Pons (tissue), 1 donor: ENCODE measurements at regions not wholly inside any gene's neighbourhood (a gene's known extent, or its start where the extent isn't known, plus 50 kb on each side); places are given as distances from the start of the nearest gene placed in this dataset.
"Not testable (repeated sequence)": the region's sequence is repeated elsewhere in the genome, so short reads cannot be mapped to it uniquely, and the experiment has no call there.

Source experiments
- DNase-seq: peaks from one replicate; pipeline ENCODE4 v3.0.0-alpha.2; 2016; ENCODE audit warnings: low spot score

GRCh38 chr15:62324382-62324781, 159.3 kb upstream of the C2CD4B start:
- no peak for DNase-seq

GRCh38 chr15:62325597-62325996, 160.5 kb upstream of the C2CD4B start:
- no peak for DNase-seq

GRCh38 chr15:62326460-62327011, 161.5 kb upstream of the C2CD4B start:
- no peak for DNase-seq

GRCh38 chr15:62327406-62327805, 162.3 kb upstream of the C2CD4B start:
- no peak for DNase-seq

GRCh38 chr15:62332472-62332871, 167.4 kb upstream of the C2CD4B start:
- DNase-seq = not testable (repeated sequence)

GRCh38 chr15:62334536-62334935, 169.5 kb upstream of the C2CD4B start:
- no peak for DNase-seq

GRCh38 chr15:62337934-62338333, 172.8 kb upstream of the C2CD4B start:
- DNase-seq = no peak

GRCh38 chr15:62338497-62338896, 173.4 kb upstream of the C2CD4B start:
- no peak for DNase-seq

- no peak for DNase-seq
Observed at GRCh38 chr15:62342959-62343358, 177.9 kb upstream of the C2CD4B start.

- DNase-seq = no peak
Observed at GRCh38 chr15:62343397-62343796, 178.3 kb upstream of the C2CD4B start.

GRCh38 chr15:62344806-62345539, 179.9 kb upstream of the C2CD4B start:
- peak; percentile 14 for DNase-seq

GRCh38 chr15:62346168-62346567, 181.1 kb upstream of the C2CD4B start:
- no peak for DNase-seq

GRCh38 chr15:62348118-62348517, 183.0 kb upstream of the C2CD4B start:
- DNase-seq = peak; percentile 10

- DNase-seq = no peak
Observed at GRCh38 chr15:62348623-62349022, 183.5 kb upstream of the C2CD4B start.

GRCh38 chr15:62352817-62353216, 187.7 kb upstream of the C2CD4B start:
- no peak for DNase-seq

- no peak for DNase-seq
Observed at GRCh38 chr15:62357431-62357830, 192.3 kb upstream of the C2CD4B start.

- no peak for DNase-seq
Observed at GRCh38 chr15:62359416-62359815, 194.3 kb upstream of the C2CD4B start.

GRCh38 chr15:62360332-62361097, 195.4 kb upstream of the C2CD4B start:
- no peak for DNase-seq

GRCh38 chr15:62362144-62362543, 197.1 kb upstream of the C2CD4B start:
- DNase-seq = no peak

- no peak for DNase-seq
Observed at GRCh38 chr15:62362608-62363007, 197.5 kb upstream of the C2CD4B start.

- no peak for DNase-seq
Observed at GRCh38 chr15:62363913-62364312, 198.8 kb upstream of the C2CD4B start.

- DNase-seq = no peak
Observed at GRCh38 chr15:62365795-62366442, 200.8 kb upstream of the C2CD4B start.

GRCh38 chr15:62369454-62369853, 204.4 kb upstream of the C2CD4B start:
- no peak for DNase-seq
